Stimulated activated CD8-positive, alpha-beta memory T cell treated with anti-CD3 and anti-CD28 coated beads, Interleukin-4, amount 100 ng/mL, for 48 hours (primary cell): ENCODE measurements at regions not wholly inside any gene's neighbourhood (a gene's known extent, or its start where the extent isn't known, plus 50 kb on each side); places are given as distances from the start of the nearest gene placed in this dataset.
A peak's percentile ranks its signal among the peaks of the same experiment; 100 is the strongest.
"Not testable (repeated sequence)": the region's sequence is repeated elsewhere in the genome, so short reads cannot be mapped to it uniquely, and the experiment has no call there.

Source experiments
- DNase-seq: peaks from one replicate; pipeline ENCODE4 v3.0.0-alpha.2; 2020

GRCh38 chr20:43404878-43405277 is 52.8 kb upstream of the SRSF6 start:
- peak; percentile 58 for DNase-seq

- not testable (repeated sequence) for DNase-seq
Observed at GRCh38 chr20:43400882-43401281, 56.8 kb upstream of the SRSF6 start.

GRCh38 chr20:43398676-43399324 is 58.9 kb upstream of the SRSF6 start:
- DNase-seq, result no peak

DNA sequence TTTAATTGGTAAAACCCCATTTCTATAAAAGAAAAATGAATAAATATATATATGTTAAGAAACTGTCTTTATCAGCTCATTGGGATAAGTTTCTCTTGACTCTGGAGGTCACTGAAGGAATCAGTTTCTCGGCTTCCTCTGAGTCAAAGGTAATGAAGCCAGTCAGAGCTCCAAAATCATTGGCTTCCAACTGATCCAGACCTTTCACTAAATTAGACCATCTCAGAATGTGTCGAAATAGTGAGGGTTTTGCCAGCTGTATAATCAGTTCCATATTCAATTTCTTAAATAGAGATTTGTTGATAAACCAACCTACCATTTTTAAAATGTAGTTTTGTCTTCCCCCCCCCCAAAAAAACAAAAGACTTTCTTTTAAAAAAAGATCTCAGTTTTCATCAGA is 60.5 kb upstream of the SRSF6 start:
- DNase-seq, result no peak

DNA sequence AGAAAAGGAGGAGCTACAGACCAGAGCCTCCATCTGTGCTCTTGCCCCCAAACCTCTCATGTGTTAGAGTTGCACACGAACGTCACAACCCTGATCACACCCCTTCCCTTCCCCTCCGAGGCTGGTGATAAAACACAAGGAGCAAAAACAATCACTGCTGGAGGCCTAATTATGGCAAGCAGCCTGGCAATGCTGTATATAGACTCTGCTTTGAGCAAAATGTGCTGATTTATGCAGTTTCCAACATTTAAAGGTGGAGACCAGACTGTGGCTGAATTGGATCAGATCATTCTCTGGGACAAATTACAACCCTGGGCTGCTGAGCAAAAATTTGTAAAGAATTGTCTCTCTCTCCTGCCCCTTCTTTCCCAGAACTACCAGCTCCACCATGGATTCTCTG is 64.6 kb upstream of the SRSF6 start:
- no peak for DNase-seq

GRCh38 chr20:43392561-43392960 is 65.1 kb upstream of the SRSF6 start:
- no peak for DNase-seq

DNA sequence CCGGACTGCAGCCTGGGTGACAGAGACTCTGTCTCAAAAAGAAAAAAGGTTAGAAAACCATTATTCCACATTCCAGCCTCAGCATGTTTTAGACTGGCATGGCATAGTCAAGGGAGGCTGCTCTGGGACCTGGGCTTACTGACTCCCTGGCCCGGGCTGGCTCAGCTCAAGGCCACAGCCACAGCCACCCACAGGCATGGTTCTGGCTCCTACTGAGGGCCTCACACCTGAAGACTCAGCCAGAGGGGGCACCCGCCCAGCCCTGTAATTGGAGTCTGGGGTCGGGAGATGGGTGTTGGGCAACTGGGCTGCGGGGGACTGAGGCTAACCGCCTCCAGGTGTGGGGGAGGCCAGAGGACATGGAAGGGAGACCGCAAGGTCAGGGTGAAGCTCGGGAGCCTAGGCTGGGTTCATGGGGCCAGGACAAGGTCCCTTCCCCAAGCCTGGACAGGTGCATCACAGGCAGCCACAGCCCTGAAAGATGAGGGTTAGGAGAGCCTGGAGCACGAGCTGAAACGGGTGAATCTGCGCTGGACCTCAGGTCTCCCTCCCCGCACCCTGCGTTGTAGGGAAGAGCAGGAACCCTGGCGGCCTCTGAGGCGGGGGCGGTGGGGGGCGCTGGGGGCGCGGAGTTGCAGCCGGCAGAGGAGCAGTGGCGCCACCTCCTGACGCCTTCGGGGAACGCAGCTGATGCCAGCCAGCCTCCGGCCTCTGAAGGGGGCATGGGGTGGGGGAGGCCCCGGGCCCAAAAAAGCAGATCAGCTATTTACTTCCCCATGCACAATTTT is 67.7 kb upstream of the SRSF6 start:
- peak; percentile 54 for DNase-seq

DNA sequence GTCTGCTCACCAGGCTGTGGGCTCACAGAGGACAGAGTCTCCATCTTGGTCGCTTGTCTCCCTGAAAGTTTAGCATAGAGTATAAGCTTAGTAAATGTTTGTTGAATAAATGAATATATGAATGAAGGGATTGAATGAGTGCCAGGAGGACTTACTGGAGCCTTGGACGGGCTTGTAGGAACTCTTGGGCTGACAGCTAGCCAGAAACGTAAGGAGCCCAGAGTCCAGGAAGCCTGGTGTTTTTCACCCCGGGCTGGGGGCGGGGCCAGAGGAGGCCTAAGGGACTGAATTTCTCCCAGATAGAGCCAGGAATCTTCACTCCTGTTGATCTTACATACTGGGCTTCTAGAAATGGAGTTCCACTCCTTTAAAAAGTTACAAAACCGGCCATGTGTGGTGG is 68.5 kb upstream of the SRSF6 start:
- no peak for DNase-seq

DNA sequence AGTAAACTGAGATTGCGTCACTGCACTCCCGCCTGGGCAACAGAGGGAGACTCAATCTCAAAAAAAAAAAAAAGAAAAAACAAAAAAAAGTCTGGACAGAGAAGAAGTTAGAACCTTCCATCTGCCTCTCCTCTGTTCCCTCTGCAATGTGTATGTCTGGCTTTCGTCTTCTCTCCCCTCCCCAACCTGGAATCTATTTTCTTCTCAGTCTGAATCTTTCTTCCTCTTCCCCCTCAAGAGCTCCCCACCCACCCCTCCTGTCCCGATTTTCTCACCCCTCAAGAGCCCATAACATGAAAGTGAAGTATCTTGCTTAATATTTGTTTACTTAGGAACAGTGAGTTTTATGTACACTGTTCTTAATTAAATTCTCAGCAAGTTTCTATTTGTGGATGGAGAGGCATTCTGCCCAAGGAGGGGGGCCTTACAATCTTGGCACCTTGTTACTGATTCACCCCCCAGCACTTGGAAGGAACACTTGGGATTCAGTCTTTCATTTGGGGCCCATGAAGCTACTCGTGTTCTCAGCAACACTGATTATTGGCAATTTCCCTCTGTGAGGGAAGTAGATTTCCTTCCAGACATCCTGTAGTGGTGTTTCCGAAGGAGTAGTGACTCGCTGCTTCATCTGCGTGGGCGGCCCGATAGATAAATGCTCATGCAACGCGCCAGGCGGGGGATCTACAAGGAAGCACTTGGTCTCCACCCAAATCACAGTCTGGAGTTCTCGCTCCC is 69.3 kb upstream of the SRSF6 start:
- DNase-seq, result no peak

GRCh38 chr20:43387737-43388136 is 70.0 kb upstream of the SRSF6 start:
- DNase-seq, result no peak

GRCh38 chr20:43386878-43387277 is 70.8 kb upstream of the SRSF6 start:
- no peak for DNase-seq

DNA sequence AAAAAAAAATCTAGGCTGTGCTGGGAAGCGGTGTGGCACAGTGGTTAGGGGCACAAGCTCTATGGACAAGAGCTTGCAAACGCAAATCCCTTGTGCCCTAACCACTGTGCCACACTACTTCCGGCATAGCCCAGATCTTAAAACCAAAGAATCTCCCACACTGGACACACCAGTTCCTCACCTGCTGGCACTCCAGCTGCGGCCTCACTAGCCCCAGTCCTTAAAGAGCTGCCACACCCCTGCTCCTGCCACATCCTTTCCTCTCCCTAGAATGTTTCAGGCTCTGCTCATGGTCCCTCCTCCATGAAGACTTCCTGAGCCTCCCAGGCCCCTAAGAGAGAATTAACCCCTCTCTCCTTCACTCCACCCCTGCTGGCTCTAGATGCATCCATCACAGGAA is 71.8 kb upstream of the SRSF6 start:
- DNase-seq, result no peak

DNA sequence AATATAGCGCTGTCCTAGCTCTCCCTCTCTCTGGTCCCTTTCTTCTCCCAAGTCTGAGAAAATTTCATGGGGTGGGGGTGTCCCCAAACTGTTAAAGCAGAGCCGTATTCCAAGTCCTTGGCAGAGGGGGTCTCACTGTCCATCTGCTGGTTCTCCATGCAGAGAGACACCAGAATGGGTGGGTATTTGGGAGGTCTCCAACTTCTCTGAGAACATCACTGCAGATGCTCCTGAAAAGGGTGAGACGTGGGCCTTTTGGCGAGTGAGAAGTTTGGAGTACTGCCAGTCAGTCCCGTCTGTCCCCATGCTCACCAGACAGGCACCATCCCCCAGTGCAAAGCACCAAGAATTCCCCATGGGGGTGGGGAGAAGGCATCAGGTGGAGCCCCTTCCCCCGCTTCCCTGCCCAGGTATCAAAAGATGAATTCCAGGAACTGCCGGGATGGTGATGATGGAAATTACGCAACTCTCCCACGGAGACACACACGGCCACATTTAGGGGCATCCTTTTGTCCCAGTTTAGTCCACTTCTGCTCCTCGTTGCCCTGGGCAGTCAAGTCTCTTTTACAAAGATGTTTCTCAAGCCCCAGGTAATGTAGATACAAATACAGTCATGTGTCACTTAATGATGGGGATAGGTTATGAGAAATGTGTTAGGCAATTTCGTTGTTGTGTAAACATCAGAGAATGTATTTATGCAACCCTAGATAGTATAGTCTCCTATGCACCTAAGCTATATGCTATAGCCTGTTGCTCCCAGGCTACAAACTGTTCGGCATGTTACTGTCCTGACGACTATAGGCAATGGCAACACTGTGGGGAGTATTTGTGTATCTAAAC is 73.4 kb upstream of the SRSF6 start:
- DNase-seq, result no peak

- DNase-seq, result no peak
Observed at GRCh38 chr20:43383026-43383795, 74.5 kb upstream of the SRSF6 start.

- not testable (repeated sequence) for DNase-seq
Observed at GRCh38 chr20:43382135-43382534, 75.6 kb upstream of the SRSF6 start.

DNA sequence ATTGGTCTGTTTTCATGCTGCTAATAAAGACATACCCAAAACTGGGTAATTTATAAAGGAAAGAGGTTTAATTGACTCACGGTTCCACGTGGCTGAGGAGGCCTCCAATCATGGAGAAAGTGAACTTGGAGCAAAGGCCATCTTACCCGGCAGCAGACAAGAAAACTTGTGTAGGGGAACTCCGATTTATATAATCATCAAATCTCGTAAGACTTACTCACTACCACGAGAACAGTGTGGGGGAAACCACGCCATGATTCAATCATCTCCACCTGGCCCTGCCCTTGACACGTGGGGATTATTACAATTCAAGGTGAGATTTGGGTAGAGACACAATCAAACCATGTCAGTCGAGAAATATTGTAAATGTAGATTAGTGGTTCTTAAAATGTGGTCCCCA is 76.2 kb upstream of the SRSF6 start:
- peak; percentile 34 for DNase-seq

GRCh38 chr20:43379239-43379917 is 78.3 kb upstream of the SRSF6 start:
- no peak for DNase-seq

GRCh38 chr20:43376831-43377230 is 80.9 kb upstream of the SRSF6 start:
- DNase-seq, result no peak

GRCh38 chr20:43375591-43375990 is 82.1 kb upstream of the SRSF6 start:
- no peak for DNase-seq

GRCh38 chr20:43372051-43372450 is 85.6 kb upstream of the SRSF6 start:
- no peak for DNase-seq

- DNase-seq, result no peak
Observed at GRCh38 chr20:43365691-43366090, 92.0 kb upstream of the SRSF6 start.

GRCh38 chr20:43364001-43364400 is 93.7 kb upstream of the SRSF6 start:
- no peak for DNase-seq
